SK-MEL-5 (cell line): ENCODE measurements at regions not wholly inside any gene's neighbourhood (a gene's known extent, or its start where the extent isn't known, plus 50 kb on each side); places are given as distances from the start of the nearest gene placed in this dataset.
A peak's percentile ranks its signal among the peaks of the same experiment; 100 is the strongest.
"Not testable (repeated sequence)": the region's sequence is repeated elsewhere in the genome, so short reads cannot be mapped to it uniquely, and the experiment has no call there.

Experiments
- DNase-seq: peaks from one replicate; pipeline ENCODE4 v3.0.0-alpha.2; 2016; ENCODE audit warnings: low read depth, low spot score
- in situ Hi-C: cut with HindIII; loops from 2 replicates; pipeline ENCODE4 v1.10.0; 2016; ENCODE audit warnings: low sequenced_read_pairs, high pct_unique_total_duplicates, low pct_unique_long_range_greater_than_20kb

GRCh38 chr15:23828786-23829185, 141.7 kb upstream of the NDN start:
- DNase-seq: no peak
- in situ Hi-C loops: no loop called here

DNA sequence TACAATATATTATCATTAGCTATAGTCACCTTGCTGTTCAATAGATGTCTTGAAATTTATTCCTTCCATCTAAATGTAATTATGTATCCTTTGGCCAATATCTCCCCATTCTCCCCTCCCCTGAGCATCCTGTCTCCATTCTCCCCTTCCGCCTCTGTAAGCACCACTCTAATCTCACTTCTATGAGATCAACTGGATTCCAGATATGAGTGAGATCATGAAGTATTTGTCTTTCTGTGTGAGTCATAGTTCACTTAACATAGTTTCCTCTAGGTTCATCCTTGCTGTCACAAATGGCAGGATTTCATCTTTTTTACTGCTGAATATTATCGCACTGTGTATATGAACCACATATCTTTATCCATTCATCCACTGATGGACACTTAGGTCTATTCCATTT, 148.8 kb upstream of the NDN start:
- in situ Hi-C loops: no loop called here
- no peak for DNase-seq

DNA sequence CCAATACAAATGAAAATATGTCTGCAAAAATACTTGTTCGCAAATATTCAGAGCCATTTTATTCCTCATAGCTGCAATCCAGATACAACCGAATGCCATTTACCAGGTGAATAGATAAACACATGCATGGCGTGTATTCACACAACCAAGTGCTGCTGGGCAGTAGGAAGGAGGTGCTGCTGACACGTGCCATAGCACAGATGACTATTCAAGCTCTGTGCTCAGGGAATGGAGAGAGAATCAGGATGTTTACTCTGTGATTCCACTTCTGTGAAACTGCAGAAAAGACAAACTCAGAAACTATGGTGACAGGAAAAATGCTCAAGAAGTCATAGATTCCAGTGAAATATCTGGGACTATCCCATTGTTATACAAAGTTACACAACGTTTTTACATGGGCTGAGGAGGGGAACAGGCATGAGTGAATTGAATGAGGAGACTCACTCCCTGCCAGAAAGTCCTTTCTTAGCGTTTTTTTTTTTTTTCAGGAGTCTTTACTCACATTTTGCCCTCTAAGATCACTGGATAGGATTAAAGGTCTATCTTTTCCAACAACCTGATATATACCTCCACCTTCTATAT, 152.9 kb upstream of the NDN start:
- in situ Hi-C loops: no loop called here
- DNase-seq: no peak

DNA sequence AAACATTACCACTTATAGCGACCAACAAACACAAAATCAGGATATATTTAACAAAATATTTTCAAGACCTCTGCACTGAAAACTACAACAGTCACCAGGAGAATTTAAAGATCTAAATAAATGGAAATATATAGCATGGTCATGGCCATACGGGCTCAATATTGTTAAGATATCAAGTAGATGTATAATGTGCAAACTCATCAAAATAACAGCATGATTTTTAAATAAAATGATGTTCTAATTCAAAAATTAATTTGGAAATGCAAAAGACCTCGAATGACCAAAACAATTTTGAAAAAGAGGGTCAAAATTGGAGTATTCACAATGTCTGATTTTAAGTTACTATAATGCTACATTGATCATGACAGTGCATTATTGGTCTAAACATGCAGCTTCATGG, 159.1 kb upstream of the NDN start:
- in situ Hi-C loops: no loop called here
- DNase-seq: no peak

- in situ Hi-C loops: no loop called here
- no peak for DNase-seq
Measured at GRCh38 chr15:23850666-23851065, 163.6 kb upstream of the NDN start.

DNA sequence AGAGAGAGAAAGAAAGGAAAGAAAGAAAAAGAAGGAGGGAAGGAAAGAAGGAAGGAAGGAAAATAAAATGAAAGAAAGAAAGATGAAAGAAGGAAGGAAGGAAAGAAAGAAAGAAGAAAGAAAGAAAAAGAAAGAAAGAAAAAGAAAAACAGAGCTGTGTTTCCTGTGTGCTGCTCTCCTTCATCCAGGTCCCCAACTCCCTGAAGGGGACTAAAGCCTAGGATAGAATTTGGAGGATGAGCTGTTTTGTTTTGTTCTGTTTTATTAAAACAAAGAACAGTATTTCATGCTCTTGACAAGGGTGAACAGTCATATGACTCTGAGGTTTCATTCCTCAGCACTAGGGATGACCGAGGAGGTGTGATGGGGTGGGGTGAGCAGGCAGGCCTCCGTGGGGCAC, 164.8 kb upstream of the NDN start:
- DNase-seq: no peak
- in situ Hi-C loops: no loop called here

GRCh38 chr15:23853286-23853685, 166.2 kb upstream of the NDN start:
- in situ Hi-C loops: no loop called here
- DNase-seq: peak; percentile 33

DNA sequence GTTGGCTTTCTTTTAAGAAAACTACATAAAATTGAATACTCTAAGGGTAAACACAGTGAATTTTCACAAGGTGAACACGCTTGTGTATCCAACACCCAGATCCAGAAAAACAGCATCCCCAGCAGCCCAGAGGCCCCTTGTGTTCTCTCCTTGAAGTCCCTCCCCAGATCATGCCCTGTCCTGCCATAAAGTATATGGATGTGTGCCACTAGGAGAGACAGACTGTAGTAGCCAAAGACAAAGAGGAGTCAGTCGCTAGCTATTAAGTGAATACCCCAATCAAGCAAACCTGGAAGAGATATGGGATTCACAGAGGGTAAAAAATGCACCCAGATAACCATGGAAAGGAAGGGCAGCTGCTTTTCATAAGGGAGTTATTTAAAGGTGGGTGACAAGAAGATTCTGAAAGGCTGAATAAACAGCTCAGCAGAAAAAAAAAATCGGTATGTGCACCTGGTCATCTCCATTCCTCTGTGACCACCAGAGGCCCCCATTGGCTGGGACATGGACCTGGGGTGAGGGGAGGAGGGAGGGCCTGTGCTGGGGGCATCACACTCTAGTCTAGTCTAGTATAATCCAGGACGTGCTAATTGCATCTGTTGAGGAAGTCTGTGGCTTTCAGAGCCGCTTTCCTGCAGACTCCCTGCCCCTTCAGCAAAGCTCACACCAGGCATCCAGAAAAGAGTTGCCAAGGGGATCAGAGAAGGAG, 167.3 kb upstream of the NDN start:
- no peak for DNase-seq
- in situ Hi-C loops: no loop called here

GRCh38 chr15:23854912-23855659, 168.0 kb upstream of the NDN start:
- in situ Hi-C loops: no loop called here

GRCh38 chr15:23855947-23856346, 168.8 kb upstream of the NDN start:
- no peak for DNase-seq
- in situ Hi-C loops: no loop called here

More at GRCh38 chr15:23854912-23855659, 168.0 kb upstream of the NDN start:
- peak; percentile 41 for DNase-seq

GRCh38 chr15:23857028-23857641, 170.0 kb upstream of the NDN start:
- DNase-seq: peak; percentile 83
- in situ Hi-C loops: no loop called here

DNA sequence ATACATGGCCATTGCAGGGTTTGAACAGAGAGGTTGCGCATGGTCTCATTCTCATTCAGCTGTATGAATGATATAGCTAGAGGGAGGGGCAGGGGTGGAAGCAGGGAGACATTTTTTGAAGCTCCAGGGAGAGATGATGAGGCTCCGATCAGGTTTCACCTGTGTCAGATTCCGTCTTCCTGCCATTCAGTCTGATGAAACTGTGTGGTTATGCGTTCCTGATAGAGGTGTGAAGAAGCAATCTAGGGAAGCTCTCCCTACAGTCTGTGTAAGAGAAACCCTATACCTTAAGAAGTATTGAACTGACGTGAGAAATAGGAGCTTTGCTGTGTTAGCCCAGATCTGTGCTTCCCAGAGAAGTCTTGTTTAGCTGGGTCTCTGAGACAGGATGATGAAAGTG, 171.9 kb upstream of the NDN start:
- in situ Hi-C loops: no loop called here
- DNase-seq: no peak

DNA sequence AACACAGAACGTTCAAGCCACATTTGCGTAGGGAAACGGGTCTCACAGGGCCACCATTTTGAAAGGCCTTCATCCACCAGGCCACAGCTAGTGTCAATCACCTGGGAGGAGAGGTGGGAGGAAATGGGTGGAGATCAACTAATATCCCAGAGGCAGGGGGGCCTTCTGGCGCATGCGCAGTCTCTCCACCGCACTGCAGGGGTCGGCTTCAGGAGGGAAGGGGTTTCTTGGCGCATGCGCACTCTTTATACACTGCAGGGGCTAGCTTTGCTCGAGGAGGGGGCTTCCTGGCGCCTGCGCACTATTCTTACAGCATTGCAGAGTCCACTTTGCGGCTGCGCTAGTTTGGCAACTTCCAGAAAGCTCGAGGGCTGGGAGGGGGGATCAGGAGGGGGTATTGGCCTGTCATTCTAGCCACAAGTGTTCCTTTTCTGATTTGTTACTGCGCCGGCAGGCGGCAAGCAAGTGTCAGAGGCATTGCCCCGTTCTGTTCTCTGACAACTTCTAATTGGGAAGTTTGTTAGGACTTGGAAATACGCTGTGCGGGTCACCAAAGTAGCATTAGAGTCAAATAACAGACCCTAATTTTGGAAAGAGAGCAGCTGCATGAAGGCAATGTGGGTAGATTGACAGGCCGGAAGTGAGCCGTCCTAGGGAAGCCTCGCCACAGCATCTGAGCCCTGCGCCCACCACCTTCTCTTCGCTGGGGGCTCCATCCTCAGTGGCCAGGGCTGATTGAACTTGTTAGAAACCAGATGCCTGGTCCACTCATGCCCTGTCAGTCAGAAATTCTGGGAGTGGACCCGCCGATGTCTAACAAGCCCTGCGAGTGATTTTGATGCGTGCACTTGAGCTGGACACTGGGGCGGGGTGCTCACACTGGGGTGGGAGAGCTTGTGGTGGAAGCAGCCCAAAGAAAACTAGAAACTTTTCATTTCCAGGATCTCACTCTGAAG, 173.5 kb upstream of the NDN start:
- in situ Hi-C loops: no loop called here

GRCh38 chr15:23866832-23867231, 179.7 kb upstream of the NDN start:
- in situ Hi-C loops: no loop called here
- peak; percentile 66 for DNase-seq

More for the DNA sequence above, 173.5 kb upstream of the NDN start:
- no peak for DNase-seq

GRCh38 chr15:23869396-23869795, 182.3 kb upstream of the NDN start:
- peak; percentile 92 for DNase-seq
- in situ Hi-C loops: no loop called here

DNA sequence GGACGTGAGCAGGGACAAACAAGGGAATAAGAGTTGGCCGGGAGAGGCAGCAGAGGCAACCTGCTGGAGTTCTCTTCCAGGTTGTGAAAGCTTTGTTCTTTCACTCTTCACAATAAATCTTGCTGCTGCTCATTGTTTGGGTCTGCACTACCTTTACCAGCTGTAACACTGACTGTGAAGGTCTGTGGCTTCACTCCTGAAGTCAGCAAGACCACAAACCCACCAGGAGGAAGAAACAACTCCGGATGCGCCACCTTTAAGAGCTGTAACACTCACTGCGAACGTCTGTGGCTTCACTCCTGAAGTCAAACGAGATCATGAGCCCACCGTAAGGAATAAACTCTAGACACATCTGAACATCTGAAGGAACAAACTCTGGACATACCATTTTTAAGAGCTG, 186.5 kb upstream of the NDN start:
- in situ Hi-C loops, DNase-seq: not testable (repeated sequence)
